Adrenal gland (tissue), 9 donors: ENCODE measurements at regions not wholly inside any gene's neighbourhood (a gene's known extent, or its start where the extent isn't known, plus 50 kb on each side); places are given as distances from the start of the nearest gene placed in this dataset.
A peak's percentile ranks its signal among the peaks of the same experiment; 100 is the strongest.

Experiments
- DNase-seq, 7 donors: peaks; one replicate each; pipeline ENCODE4 v3.0.0-alpha.2; 2019 to 2020
- H3K27ac ChIP-seq, 5 donors: fragments of 200-600 bp; sonication (generic) in 4 of 5; 1 replicate in 3 of 5; 2 replicates in 2 of 5; pipeline versions ENCODE4 v1.5.1 to v1.8.0; 2016 to 2020; ENCODE audit warnings: mild to moderate bottlenecking in 1 of 5
- H3K27me3 ChIP-seq: fragments of 200-600 bp; 2 replicates; pipeline ENCODE4 v1.8.0; 2021
- H3K36me3 ChIP-seq, 2 donors: fragments of 200-600 bp; replicated peaks in 1 of 2; 1 replicate in 1 of 2; 2 replicates in 1 of 2; pipeline versions ENCODE4 v1.5.1 to v1.8.0; 2018 to 2022
- H3K4me1 ChIP-seq, 2 donors: fragments of 200-600 bp; replicated peaks in 1 of 2; 1 replicate in 1 of 2; 2 replicates in 1 of 2; pipeline versions ENCODE4 v1.5.1 to v1.8.0; 2018 to 2021
- H3K4me3 ChIP-seq, 4 donors: fragments of 200-600 bp; sonication (generic) in 3 of 4; one replicate each; pipeline ENCODE4 v1.5.1; 2016 to 2018
- H3K9me3 ChIP-seq, 3 donors: fragments of 200-600 bp; sonication (generic) in 1 of 3; replicated peaks in 1 of 3; 1 replicate in 2 of 3; 2 replicates in 1 of 3; pipeline versions ENCODE4 v1.5.1 to v1.8.0; 2016 to 2021
- CTCF ChIP-seq, 6 experiments: fragments of 450-650 bp in 4 of 6; fragments of 200-600 bp in 2 of 6; sonication (generic) in 1 of 6; IDR thresholded peaks; 1 replicate in 5 of 6; 2 replicates in 1 of 6; pipeline versions ENCODE4 v1.5.1 to v1.8.0; 2016 to 2021; ENCODE audit warnings: antibody characterized with exemption in 6 of 6, mild to moderate bottlenecking in 2 of 6, moderate library complexity in 1 of 6
- POLR2A ChIP-seq, 2 donors: fragments of 450-650 bp; IDR thresholded peaks; one replicate each; pipeline ENCODE4 v1.6.1; 2017; ENCODE audit warnings: antibody characterized with exemption in 2 of 2, mild to moderate bottlenecking in 2 of 2, moderate library complexity in 1 of 2
- WGBS, 4 donors: extraction: QIAGEN DNeasy Blood & Tissue Kit in 2 of 4; methylation state at CpG; one replicate each; pipeline versions ENCODE4 v1.1.5 to v1.1.7; 2013 to 2017; 5-methylcytosine and 5-hydroxymethylcytosine counted together
- intact Hi-C, 2 donors: fragments of 100-400 bp; cut with DNase I; formaldehyde crosslinking; loops; one replicate each; pipeline versions ENCODE4 v1.14.1 to v1.15.0; 2022 to 2023
- donor health status: healthy with polysubstance abuse.
- donor health status: Bipolar disorder and iron deficiency.
- donor health status: DM: yes; HTN: yes; CAD: no.
- donor health status: DM: no; HTN: no; CAD: no.
- donor health status: DM: no; HTN: no; CAD: no.

DNA sequence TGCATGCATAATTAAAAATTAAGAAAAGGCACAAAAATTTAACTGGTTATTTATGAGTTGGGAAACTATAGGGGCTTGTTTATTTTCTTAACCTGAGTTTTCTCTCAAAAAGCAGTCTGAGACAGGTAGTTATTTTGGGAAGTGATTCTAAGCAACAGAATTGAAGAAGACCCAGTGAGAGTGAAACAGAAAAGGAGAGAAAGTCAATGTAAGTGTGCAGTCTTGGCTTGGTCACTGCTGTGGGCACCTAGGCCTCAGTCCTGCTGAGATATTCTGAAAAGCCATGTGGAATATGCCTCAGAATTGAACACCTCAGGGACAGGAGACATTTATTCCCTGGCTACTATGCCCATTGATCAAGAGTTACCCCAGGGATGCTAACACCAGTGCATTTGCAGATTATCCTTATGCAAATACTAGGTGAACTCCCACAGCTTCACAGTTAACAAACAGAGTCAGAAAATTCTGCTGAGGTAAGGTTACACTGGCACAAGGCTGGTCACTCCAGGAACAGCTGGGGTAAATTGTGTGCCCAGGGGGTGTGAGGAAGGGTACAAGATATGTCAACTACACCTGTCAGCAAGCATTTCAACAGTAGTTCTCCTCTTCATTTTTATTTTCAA lies 222.7 kb downstream of the EFHB start:
- no peaks in the 10 kb centered on the region for H3K36me3 ChIP-seq
- no peak overlapping the region for H3K27ac ChIP-seq
- no peak for TF ChIP-seq CTCF (IDR thresholded peaks at IDR 0.05)
- TF ChIP-seq POLR2A (IDR thresholded peaks at IDR 0.05), result no peak
- DNase-seq, result no peak
- no peaks in the 10 kb centered on the region for H3K9me3 ChIP-seq
- H3K27me3 ChIP-seq, result no peaks in the 10 kb centered on the region
- H3K4me1 ChIP-seq, result no peaks in the 10 kb centered on the region
- intact Hi-C loops, result loop anchor here in 1 of 2 donors (10.0 kb wide), 1 partner anchor 64 kb away; no protein-coding TSS in a partner anchor
- no peak overlapping the region for H3K4me3 ChIP-seq

- TF ChIP-seq CTCF (IDR thresholded peaks at IDR 0.05) (no peak), POLR2A (IDR thresholded peaks at IDR 0.05) (no peak)
- Histone ChIP-seq H3K4me1 (no peaks in the 10 kb centered on the region), H3K9me3 (no peaks in the 10 kb centered on the region), H3K27me3 (no peaks in the 10 kb centered on the region), H3K36me3 (no peaks in the 10 kb centered on the region), H3K4me3 (no peak overlapping the region), H3K27ac (no peak overlapping the region)
- peak in 1 of 7 donors; percentile 21 for DNase-seq
- intact Hi-C loops, result no loop called here
- 90 to 97% (median 91%) methylated on average over 27 to 60 of the region's 60 CpGs for WGBS, 4 donors
Observed at GRCh38 chr3:19702416-19703078, 231.5 kb downstream of the EFHB start.

DNA sequence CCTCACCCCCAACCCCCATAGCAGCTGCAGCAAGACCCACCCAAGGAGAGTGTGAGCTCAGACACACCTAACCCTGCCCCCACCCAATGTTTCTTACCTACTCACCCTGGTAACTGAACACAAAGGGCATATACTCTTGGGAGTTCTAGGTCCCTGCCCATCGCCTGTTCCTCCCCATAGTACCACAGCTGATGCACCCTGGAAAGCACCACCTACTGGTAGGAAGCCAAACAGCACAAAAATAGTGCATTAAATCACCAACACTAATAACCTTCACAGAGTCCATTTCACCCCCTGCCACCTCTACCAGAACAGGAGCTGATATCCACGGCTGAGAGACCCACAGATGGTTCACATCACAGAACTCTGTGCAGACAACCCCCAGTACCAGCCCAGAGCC lies 245.2 kb downstream of the EFHB start:
- no peak for DNase-seq
- Histone ChIP-seq H3K4me3 (no peak overlapping the region), H3K9me3 (no peaks in the 10 kb centered on the region), H3K27me3 (no peaks in the 10 kb centered on the region), H3K4me1 (no peaks in the 10 kb centered on the region), H3K27ac (no peak overlapping the region), H3K36me3 (no peaks in the 10 kb centered on the region)
- intact Hi-C loops, result no loop called here
- 40 to 61% (median 46%) methylated on average over 1 to 2 of the region's 2 CpGs for WGBS, 4 donors
- TF ChIP-seq POLR2A (IDR thresholded peaks at IDR 0.05) (no peak), CTCF (IDR thresholded peaks at IDR 0.05) (no peak)

GRCh38 chr3:19668163-19668562 lies 265.9 kb downstream of the EFHB start:
- Histone ChIP-seq H3K9me3 (no peaks in the 10 kb centered on the region), H3K36me3 (no peaks in the 10 kb centered on the region), H3K27me3 (no peaks in the 10 kb centered on the region), H3K4me1 (no peaks in the 10 kb centered on the region), H3K4me3 (no peak overlapping the region), H3K27ac (no peak overlapping the region)
- TF ChIP-seq CTCF (IDR thresholded peaks at IDR 0.05) (no peak), POLR2A (IDR thresholded peaks at IDR 0.05) (no peak)
- 42 to 85% (median 66%) methylated on average over 2 of the region's 2 CpGs for WGBS, 4 donors
- intact Hi-C loops, result no loop called here
- no peak for DNase-seq
